ENCODE measurements at regions not wholly inside any gene's neighbourhood (a gene's known extent, or its start where the extent isn't known, plus 50 kb on each side); places are given as distances from the start of the nearest gene placed in this dataset.

DNA sequence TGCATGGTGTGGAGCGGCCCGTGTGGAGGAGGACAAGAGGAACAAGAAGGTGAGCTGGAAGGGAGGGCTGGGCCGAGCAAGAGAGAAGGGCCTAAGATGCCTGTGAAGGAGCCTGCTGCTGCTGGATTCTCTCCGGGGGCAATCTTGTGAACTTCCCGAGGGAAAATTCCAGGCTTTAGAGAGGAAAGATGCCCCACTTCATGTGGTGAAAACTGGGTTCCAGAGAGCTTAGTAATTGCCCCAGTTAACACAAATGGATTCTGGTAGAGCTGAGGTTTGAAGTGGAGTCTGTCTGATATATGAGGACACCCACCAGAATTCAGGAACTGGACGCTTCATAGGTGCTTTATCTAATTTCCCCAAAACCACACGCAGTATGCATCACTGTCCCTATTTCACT lies 114.1 kb upstream of the ZMIZ1 start:
- TF ChIP-seq, protein P1, sequence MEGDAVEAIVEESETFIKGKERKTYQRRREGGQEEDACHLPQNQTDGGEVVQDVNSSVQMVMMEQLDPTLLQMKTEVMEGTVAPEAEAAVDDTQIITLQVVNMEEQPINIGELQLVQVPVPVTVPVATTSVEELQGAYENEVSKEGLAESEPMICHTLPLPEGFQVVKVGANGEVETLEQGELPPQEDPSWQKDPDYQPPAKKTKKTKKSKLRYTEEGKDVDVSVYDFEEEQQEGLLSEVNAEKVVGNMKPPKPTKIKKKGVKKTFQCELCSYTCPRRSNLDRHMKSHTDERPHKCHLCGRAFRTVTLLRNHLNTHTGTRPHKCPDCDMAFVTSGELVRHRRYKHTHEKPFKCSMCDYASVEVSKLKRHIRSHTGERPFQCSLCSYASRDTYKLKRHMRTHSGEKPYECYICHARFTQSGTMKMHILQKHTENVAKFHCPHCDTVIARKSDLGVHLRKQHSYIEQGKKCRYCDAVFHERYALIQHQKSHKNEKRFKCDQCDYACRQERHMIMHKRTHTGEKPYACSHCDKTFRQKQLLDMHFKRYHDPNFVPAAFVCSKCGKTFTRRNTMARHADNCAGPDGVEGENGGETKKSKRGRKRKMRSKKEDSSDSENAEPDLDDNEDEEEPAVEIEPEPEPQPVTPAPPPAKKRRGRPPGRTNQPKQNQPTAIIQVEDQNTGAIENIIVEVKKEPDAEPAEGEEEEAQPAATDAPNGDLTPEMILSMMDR (IDR thresholded peaks at IDR 0.05; ENCODE audit: low read length), result no peak
- no peak for TF ChIP-seq EZH2 (IDR thresholded peaks at IDR 0.05; ENCODE audit: borderline replicate concordance, low read length)
